ES-I3 (cell line): ENCODE measurements at regions not wholly inside any gene's neighbourhood (a gene's known extent, or its start where the extent isn't known, plus 50 kb on each side); places are given as distances from the start of the nearest gene placed in this dataset.

ENCODE experiments used
- H3K36me3 ChIP-seq: 2 replicates; pipeline ENCODE4 v1.6.1; 2013; ENCODE audit warnings: mild to moderate bottlenecking, low read length, control low read depth, moderate library complexity; ENCODE audit not compliant: insufficient read depth
- H3K4me1 ChIP-seq: 2 replicates; pipeline ENCODE4 v1.6.1; 2013; ENCODE audit warnings: mild to moderate bottlenecking, control low read depth, low read length; ENCODE audit not compliant: insufficient read depth
- H3K9ac ChIP-seq: 2 replicates; pipeline ENCODE4 v1.6.1; 2013; ENCODE audit warnings: low read depth, mild to moderate bottlenecking, low read length, moderate library complexity
- H3K9me3 ChIP-seq: 2 replicates; pipeline ENCODE4 v1.6.1; 2013; ENCODE audit warnings: mild to moderate bottlenecking, low read length, moderate library complexity; ENCODE audit not compliant: control insufficient read depth, insufficient read depth

DNA sequence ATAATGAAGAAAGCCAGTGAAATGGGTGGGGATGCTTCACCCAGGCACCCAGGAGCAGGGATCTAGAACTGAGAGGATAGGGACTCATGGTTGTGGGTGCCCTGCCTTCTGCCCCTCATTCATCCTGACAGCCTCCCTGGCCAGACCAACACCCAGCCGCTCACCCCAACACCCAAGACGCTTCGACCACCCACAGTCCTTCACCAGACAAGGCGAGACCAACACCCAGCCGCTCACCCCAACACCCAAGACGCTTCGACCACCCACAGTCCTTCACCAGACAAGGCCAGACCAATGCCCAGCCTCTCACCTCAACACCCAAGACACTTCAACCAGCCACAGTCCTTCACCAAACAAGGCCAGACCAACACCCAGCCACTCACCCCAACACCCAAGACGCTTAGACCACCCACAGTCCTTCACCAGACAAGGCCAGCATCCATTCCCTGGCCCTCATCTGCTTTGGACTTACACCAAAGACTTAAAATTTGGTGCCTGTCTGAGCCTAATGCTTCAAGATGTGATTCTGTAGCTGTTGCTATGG, 131.5 kb downstream of the ANKRD60 start:
- Histone ChIP-seq H3K9me3 (no peaks in the 10 kb centered on the region), H3K36me3 (no peaks in the 10 kb centered on the region), H3K4me1 (no peaks in the 10 kb centered on the region), H3K9ac (no peak overlapping the region)

DNA sequence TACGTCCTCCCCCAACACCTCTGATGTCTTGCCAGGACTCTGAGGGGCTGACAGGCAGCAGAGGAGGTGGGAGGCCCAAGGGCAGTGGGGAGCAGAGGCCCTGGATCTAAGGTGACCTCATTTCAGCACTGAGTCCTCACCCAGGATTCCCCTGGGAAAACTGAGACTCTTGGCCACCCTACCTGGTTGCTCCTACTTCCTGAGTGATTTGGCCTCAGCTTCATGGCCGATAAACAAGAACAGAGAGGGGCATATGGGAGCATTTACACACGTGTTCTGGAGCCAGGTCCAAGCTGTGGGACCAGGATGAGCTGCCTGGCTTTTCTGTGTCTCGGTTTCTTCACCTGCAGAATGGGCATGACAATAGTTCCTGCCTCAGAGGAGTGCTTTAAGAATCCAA, 133.8 kb downstream of the ANKRD60 start:
- no peaks in the 10 kb centered on the region for H3K4me1 ChIP-seq
- H3K36me3 ChIP-seq, result no peaks in the 10 kb centered on the region
- H3K9ac ChIP-seq, result no peak overlapping the region
- no peaks in the 10 kb centered on the region for H3K9me3 ChIP-seq

DNA sequence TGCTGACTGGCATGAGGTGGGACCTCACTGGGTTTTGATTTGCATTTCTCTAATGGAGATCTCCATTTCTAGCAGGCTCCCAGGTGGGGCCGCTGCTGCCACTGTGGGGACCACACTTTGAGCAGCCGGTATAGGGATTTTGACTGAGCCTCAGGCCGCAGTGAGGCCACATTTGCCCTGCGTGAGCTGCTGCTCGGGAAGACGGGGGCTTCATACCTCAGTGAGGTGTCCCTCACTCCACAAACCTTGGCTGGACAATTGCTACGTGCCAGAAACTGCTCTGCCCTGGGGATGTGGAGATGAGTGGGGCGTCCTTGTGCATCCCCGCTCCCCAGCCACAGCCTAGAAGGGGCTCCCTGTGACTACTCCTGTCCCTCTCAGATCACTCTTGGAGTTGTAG, 134.3 kb downstream of the ANKRD60 start:
- Histone ChIP-seq H3K4me1 (no peaks in the 10 kb centered on the region), H3K9ac (no peak overlapping the region), H3K36me3 (no peaks in the 10 kb centered on the region), H3K9me3 (no peaks in the 10 kb centered on the region)

DNA sequence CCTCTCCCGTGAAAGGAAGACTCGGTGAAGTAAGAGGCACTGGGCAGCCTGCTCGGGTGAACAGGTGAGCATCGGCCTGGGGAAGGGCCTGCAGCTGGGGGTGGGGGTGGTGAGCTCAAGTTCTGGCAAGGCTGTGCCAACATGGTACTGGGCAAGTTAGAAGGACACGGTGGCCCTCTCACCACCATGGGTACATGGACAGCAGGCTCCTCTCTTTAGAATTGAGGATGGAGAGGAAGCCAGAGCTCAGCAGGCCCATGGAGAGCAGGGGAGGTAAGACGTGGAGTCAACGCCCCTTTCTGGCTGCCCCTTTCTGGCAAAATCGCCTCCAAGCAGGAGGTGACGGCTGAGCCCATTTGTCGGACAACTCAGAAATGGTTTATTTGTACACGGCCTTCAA, 135.6 kb downstream of the ANKRD60 start:
- Histone ChIP-seq H3K4me1 (no peaks in the 10 kb centered on the region), H3K9me3 (no peaks in the 10 kb centered on the region), H3K36me3 (no peaks in the 10 kb centered on the region), H3K9ac (no peak overlapping the region)

DNA sequence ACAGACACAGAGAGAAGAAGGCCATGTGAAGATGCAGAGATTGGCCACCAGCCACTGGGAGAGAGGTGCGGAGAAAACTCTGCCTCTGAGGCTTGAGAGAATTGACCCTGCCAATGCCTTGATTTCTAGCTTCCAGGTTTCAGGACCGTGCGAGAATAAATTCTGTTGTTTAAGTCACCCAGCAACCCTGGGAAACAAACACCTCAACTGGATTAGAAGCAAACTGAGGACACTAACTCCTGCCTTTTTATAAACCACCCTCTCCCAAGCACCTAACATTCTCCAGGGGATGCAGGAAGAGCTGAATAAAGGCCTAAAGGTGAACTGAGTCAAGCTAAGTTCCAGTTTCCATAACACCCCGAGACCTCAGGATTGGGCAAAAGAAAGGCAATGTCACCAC, 136.1 kb downstream of the ANKRD60 start:
- Histone ChIP-seq H3K36me3 (no peaks in the 10 kb centered on the region), H3K9me3 (no peaks in the 10 kb centered on the region), H3K9ac (no peak overlapping the region), H3K4me1 (no peaks in the 10 kb centered on the region)

DNA sequence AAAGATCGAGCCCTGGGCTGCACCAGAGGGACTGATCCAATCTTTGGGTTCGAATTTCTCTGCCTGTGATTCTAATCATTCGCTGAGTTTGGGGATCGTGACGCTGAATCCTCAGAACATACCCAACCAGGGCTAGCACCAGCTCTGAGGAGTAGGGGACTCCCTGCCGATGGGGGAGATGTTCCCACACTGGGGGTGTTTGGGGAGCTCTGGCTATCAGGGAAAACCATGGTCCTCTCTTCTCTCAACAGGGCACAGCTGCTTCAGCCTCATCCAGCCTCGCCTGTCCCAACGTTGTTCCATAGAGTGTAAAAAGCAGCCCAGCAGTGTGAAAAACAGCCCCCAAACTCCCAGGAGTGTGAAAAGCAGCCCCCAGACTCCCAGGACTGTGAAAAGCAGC, 136.6 kb downstream of the ANKRD60 start:
- no peak overlapping the region for H3K9ac ChIP-seq
- H3K4me1 ChIP-seq, result no peaks in the 10 kb centered on the region
- no peaks in the 10 kb centered on the region for H3K36me3 ChIP-seq
- no peaks in the 10 kb centered on the region for H3K9me3 ChIP-seq

DNA sequence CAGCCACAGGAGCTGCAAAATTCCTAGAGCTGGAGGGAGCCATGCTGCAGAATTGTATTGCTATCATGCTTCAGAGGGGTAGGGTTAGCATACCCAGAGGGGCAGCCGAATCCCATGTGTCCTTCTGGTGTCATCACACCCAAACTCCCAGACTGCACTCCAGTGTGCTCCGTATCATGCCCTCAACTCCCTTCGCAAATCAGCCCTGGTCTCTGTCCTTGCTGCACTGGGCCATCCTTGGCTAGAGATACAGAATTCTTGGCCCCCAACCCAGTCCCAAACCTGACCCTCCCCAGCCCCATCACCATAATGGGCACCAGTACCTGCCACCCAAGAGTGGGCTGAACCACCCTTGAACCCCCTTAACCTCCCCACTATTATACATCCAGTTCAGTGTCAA, 138.3 kb downstream of the ANKRD60 start:
- no peaks in the 10 kb centered on the region for H3K9me3 ChIP-seq
- no peaks in the 10 kb centered on the region for H3K4me1 ChIP-seq
- H3K36me3 ChIP-seq, result no peaks in the 10 kb centered on the region
- H3K9ac ChIP-seq, result no peak overlapping the region

DNA sequence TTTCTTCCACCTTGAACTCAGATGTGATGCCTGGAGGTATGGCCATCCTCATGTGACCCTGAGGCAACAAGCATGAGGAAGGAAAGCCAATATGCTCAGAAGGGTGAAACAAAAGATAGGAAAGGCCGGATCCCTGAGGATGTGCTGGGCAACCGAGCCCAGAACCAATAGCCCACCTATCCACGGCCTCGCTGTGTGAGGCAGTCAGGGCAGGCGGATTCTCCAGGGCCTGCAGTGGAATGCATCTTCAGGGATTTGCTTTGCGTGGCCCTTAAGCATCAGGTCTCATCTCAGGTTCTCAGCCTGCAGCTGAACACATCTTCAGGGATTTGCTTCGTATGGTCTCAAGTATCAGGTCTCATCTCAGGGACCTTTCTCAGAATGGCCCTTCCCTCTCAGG, 139.8 kb downstream of the ANKRD60 start:
- H3K9me3 ChIP-seq, result no peaks in the 10 kb centered on the region
- no peaks in the 10 kb centered on the region for H3K4me1 ChIP-seq
- H3K9ac ChIP-seq, result no peak overlapping the region
- no peaks in the 10 kb centered on the region for H3K36me3 ChIP-seq

DNA sequence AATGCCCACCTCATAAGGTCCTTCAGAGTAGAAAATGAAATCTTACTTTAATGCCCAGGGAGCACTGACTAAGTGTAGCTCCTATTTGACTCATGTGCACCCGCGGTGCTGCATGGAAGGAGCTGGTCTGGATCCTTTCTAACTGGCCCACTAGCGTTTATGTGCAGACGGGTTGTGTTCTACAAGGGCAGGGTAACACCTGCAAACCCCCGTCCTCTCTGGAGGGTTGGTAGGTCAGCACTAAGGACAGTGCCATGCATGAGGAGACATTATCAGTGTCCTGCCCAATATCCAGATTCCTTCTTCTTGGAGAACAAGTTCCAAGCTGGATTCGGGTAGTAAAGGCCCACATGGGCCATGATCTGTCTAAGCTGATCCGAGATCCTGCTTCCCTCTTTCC, 140.3 kb downstream of the ANKRD60 start:
- H3K9ac ChIP-seq, result no peak overlapping the region
- no peaks in the 10 kb centered on the region for H3K36me3 ChIP-seq
- no peaks in the 10 kb centered on the region for H3K4me1 ChIP-seq
- no peaks in the 10 kb centered on the region for H3K9me3 ChIP-seq

DNA sequence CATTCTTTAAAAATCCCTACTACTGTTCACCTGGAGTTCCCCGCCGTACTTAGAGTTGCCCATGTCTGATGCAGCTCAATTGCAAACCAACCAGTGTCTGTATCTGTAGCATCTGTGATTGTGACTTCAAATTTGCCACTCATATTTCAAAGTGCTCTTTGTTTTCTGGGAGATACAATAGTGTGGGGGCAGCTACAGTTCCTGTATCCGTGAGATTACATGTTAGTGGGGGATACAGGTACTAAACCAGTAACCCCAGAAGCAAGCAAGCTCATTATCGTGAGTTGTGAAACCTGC, 140.9 kb downstream of the ANKRD60 start:
- Histone ChIP-seq H3K4me1 (no peaks in the 10 kb centered on the region), H3K9me3 (no peaks in the 10 kb centered on the region), H3K36me3 (no peaks in the 10 kb centered on the region), H3K9ac (no peak overlapping the region)

DNA sequence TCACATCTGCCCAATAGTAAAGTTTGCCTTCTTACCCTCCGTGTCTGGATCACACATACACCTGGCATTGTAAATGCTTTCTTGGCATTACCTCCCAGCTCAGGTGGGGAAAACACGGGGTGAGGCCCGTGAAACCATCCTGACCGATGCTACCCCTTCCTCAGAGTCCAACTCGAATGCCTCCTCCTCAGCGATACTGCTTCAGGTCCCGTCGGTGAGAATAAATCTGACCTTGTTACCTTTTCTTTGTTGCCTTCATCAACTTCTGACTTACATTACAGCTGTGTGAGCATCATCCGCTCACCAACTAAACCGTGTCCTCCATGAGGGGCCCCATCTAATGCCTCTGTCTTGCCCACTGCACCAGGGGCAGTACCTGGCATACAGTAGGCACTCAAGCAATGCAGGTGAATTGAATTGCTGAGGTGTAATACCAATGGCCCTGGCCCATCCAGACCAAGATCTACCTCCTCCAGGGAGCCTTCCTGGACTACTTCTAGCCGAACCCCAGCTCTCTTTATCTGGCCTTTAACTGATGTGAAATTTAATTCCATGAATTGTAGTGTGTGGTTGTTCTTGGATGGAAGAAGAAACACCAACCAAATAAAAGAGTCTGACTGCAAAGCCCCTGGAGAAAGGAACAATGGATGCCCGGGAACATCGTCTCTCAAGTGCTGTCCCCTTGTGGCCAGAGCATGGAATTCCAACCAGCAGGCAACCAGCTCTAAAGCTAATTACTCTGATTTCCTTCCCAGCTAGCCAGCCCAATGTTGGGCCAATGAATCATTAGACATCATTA, 141.5 kb downstream of the ANKRD60 start:
- H3K4me1 ChIP-seq, result no peaks in the 10 kb centered on the region
- H3K9ac ChIP-seq, result no peak overlapping the region
- H3K9me3 ChIP-seq, result no peaks in the 10 kb centered on the region
- no peaks in the 10 kb centered on the region for H3K36me3 ChIP-seq

DNA sequence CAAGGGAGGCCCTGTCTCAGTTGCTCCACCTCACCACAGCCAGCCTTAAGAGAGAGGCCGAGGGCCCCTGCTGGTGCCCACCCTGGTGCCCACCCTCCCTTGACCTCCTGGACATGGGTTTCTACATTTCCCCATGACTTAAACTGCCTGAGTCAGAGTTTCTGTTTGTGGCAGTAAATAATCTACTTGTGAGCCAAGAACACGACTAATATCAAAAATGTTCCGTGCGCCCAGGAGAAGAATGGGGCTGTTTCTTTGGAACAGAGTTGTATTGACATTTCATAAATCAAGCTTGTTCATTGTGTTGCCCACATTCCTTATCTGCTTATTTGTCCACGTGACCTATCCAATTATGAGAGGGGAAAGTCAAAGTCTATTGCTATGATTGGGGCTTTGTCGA, 143.5 kb downstream of the ANKRD60 start:
- no peaks in the 10 kb centered on the region for H3K36me3 ChIP-seq
- H3K9ac ChIP-seq, result no peak overlapping the region
- peaks cover 2% of the 10 kb centered on the region; the same call in 1 of the 2 replicates for H3K9me3 ChIP-seq
- no peaks in the 10 kb centered on the region for H3K4me1 ChIP-seq

DNA sequence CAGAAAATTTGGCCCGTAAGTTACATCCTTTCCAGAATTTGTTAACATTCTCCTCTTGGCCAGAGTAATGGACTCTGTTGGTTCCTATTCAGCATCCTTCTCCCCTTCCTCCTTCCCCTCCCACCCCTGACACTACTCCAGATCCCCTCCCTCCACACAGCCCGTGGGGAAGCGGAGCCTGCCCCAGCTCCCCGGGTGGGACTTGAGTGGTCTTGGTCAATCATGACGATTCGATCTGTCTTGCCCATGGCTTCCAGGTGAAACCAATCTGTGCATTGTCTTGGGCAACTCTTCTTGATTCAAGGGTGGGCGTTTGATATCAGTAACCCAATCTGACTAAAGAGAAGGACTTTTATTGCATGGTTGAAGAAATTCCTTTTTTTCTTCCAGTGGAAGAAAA, 143.9 kb downstream of the ANKRD60 start:
- H3K4me1 ChIP-seq, result no peaks in the 10 kb centered on the region
- peaks cover 2% of the 10 kb centered on the region; the same call in 1 of the 2 replicates for H3K9me3 ChIP-seq
- H3K9ac ChIP-seq, result no peak overlapping the region
- H3K36me3 ChIP-seq, result no peaks in the 10 kb centered on the region

DNA sequence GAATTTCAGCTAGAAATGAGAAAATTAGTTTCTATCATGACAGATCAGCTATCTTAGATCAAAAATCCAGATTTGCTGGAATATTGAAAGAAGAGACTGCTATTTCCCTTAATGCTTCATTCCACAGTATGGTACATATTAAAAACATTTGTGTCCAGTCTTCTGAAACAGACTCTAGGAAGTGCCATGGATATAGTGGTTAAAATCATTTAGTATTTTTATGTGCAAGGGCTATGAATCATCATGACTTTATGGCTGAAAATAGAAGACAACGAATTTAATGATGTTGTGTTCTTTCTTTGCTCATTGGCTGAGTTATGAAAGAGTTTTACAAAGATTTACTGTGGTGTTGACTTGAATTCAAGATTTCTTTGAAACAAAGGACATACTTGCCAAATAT, 146.6 kb downstream of the ANKRD60 start:
- no peaks in the 10 kb centered on the region for H3K4me1 ChIP-seq
- H3K36me3 ChIP-seq, result no peaks in the 10 kb centered on the region
- peaks cover 2% of the 10 kb centered on the region; the same call in 1 of the 2 replicates for H3K9me3 ChIP-seq

DNA sequence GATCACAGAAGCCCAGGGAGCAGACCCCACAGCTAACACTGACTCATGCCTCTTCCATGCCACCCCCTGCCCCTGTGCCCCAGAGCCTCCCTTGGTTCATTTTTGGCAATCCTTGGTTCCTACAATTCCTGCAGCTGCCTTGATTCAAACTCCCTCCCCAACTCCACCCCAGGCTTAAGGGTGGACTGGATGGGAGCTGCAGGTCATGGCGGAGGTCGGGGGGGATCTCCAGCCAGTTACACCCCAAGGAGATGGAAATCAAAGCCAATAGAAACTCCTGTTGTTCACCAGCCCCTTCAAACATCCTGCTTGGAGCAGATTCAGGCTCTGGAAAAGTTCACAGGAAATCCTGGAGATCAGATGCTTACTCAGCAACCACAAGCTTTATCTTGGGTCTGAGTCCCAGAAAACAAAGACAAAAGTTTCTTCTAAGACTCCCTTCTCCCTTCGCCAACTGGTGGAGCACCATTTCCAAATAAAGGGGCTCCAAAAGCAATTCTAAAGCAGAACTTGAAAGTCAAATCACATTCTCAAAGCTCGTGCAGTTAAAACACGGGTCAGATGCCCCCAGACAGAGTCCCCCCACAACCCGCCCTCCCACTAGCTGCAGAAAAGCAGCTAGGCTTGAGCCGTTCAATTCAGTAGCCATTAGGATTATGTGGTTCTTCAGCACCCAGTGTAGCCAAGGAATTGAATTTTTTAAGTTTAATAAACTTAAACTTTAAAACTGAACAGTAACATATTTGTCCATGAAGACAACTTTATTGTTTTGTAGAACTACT, 149.5 kb downstream of the ANKRD60 start:
- Histone ChIP-seq H3K9me3 (peaks cover 2% of the 10 kb centered on the region; the same call in 1 of the 2 replicates), H3K4me1 (peaks cover 9% of the 10 kb centered on the region; the same call in 1 of the 2 replicates), H3K36me3 (no peaks in the 10 kb centered on the region), H3K9ac (no peak overlapping the region)

More for the DNA sequence above, 146.6 kb downstream of the ANKRD60 start:
- H3K9ac ChIP-seq, result no peak overlapping the region
